ENCODE measurements at regions not wholly inside any gene's neighbourhood (a gene's known extent, or its start where the extent isn't known, plus 50 kb on each side); places are given as distances from the start of the nearest gene placed in this dataset.

DNA sequence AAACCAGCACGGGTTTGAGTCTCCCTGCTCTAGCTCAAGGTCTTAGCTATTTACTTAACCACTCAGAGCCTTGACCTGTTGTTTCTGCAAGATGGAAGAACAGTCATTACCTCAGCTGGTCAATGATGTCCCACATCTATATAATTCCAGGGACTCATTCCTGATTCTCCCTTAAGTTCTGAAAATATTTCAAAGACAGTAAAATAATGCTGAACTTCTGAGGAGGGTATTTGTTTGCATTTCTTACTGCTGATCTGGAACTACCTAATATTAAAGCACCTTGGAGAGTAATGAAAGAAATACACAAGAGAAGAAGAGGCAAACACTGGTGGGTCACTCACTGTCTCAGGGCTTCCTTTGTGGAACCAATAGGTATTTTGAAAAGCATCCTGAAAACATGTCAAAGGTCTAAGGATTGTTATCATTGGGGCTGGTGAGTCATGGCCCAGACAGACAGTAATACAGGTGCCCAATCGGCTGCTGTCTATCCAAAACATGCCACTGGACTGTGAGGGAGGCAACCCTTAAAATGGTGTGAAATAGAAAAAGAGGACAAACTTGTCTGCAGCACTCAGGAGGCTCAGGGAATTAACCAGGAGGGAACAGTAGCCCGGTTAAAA, 88.7 kb upstream of the EGLN3 start:
- no peak for TF ChIP-seq CTCF (IDR thresholded peaks at IDR 0.05)
- TF ChIP-seq POLR2A (IDR thresholded peaks at IDR 0.05) = no peak

Measured in heart left ventricle (tissue), 13 donors.